Colonic mucosa (tissue), 4 donors: ENCODE measurements at regions not wholly inside any gene's neighbourhood (a gene's known extent, or its start where the extent isn't known, plus 50 kb on each side); places are given as distances from the start of the nearest gene placed in this dataset.

Experiments
- DNase-seq: peaks from one replicate; pipeline ENCODE4 v3.0.0-alpha.2; 2020
- H3K27ac ChIP-seq: fragments of 200-600 bp; one replicate; pipeline ENCODE4 v1.8.0; 2021
- H3K27me3 ChIP-seq: fragments of 200-600 bp; one replicate; pipeline ENCODE4 v1.8.0; 2021
- H3K36me3 ChIP-seq: fragments of 200-600 bp; one replicate; pipeline ENCODE4 v1.8.0; 2021
- H3K4me1 ChIP-seq: fragments of 200-600 bp; one replicate; pipeline ENCODE4 v1.8.0; 2021; ENCODE audit warnings: mild to moderate bottlenecking
- H3K4me3 ChIP-seq: fragments of 200-600 bp; one replicate; pipeline ENCODE4 v1.8.0; 2021
- H3K9ac ChIP-seq, 2 donors: one replicate each; pipeline ENCODE4 v1.7.0; 2013; ENCODE audit warnings: control low read depth in 2 of 2, low read depth in 2 of 2, low read length in 2 of 2
- H3K9me3 ChIP-seq: fragments of 200-600 bp; one replicate; pipeline ENCODE4 v1.8.0; 2021
- CTCF ChIP-seq: fragments of 200-600 bp; IDR thresholded peaks from one replicate; pipeline ENCODE4 v1.8.0; 2022; ENCODE audit warnings: antibody characterized with exemption, mild to moderate bottlenecking
- intact Hi-C: fragments of 100-400 bp; cut with DNase I; formaldehyde crosslinking; loops from one replicate; pipeline ENCODE4 v1.14.1; 2022
- donor health status: healthy.
- donor health status: DM: no; HTN: no; CAD: no.
- donor health status: DM: no; HTN: no; CAD: no.

GRCh38 chr2:146031158-146031557, 1511.2 kb upstream of the ZEB2 start:
- no peak overlapping the region for H3K9ac ChIP-seq
- H3K4me1 ChIP-seq: no peaks in the 10 kb centered on the region
- H3K4me3 ChIP-seq: no peak overlapping the region
- H3K36me3 ChIP-seq: no peaks in the 10 kb centered on the region
- no peak overlapping the region for H3K27ac ChIP-seq
- no peaks in the 10 kb centered on the region for H3K9me3 ChIP-seq
- no peaks in the 10 kb centered on the region for H3K27me3 ChIP-seq
- TF ChIP-seq CTCF: no peak
- no peak for DNase-seq
- intact Hi-C loops: no loop called here

GRCh38 chr2:146027156-146027555, 1507.2 kb upstream of the ZEB2 start:
- intact Hi-C loops: no loop called here
- no peak overlapping the region for H3K9ac ChIP-seq
- no peak for TF ChIP-seq CTCF

GRCh38 chr2:146025519-146025918, 1505.6 kb upstream of the ZEB2 start:
- Histone ChIP-seq H3K9me3 (no peaks in the 10 kb centered on the region), H3K4me3 (no peak overlapping the region), H3K36me3 (no peaks in the 10 kb centered on the region), H3K4me1 (no peaks in the 10 kb centered on the region), H3K27me3 (no peaks in the 10 kb centered on the region), H3K9ac (no peak overlapping the region), H3K27ac (no peak overlapping the region)
- intact Hi-C loops: no loop called here
- TF ChIP-seq CTCF: no peak
- no peak for DNase-seq

More at GRCh38 chr2:146027156-146027555, 1507.2 kb upstream of the ZEB2 start:
- H3K36me3 ChIP-seq: no peaks in the 10 kb centered on the region
- no peaks in the 10 kb centered on the region for H3K4me1 ChIP-seq
- no peak overlapping the region for H3K27ac ChIP-seq
- H3K9me3 ChIP-seq: no peaks in the 10 kb centered on the region
- no peak for DNase-seq
- no peaks in the 10 kb centered on the region for H3K27me3 ChIP-seq
- H3K4me3 ChIP-seq: no peak overlapping the region

GRCh38 chr2:146024212-146024743, 1504.4 kb upstream of the ZEB2 start:
- intact Hi-C loops: no loop called here
- no peaks in the 10 kb centered on the region for H3K36me3 ChIP-seq
- no peaks in the 10 kb centered on the region for H3K27me3 ChIP-seq
- H3K27ac ChIP-seq: no peak overlapping the region
- no peak overlapping the region for H3K9ac ChIP-seq
- no peak for DNase-seq
- no peak overlapping the region for H3K4me3 ChIP-seq
- no peak for TF ChIP-seq CTCF
- H3K4me1 ChIP-seq: no peaks in the 10 kb centered on the region
- no peaks in the 10 kb centered on the region for H3K9me3 ChIP-seq

- no peak overlapping the region for H3K27ac ChIP-seq
- TF ChIP-seq CTCF: no peak
- no peak for DNase-seq
- H3K4me1 ChIP-seq: no peaks in the 10 kb centered on the region
- no peaks in the 10 kb centered on the region for H3K36me3 ChIP-seq
- no peaks in the 10 kb centered on the region for H3K9me3 ChIP-seq
- H3K4me3 ChIP-seq: no peak overlapping the region
- H3K27me3 ChIP-seq: no peaks in the 10 kb centered on the region
- intact Hi-C loops: no loop called here
- H3K9ac ChIP-seq: no peak overlapping the region
Observed at GRCh38 chr2:146004462-146004861, 1484.5 kb upstream of the ZEB2 start.
